ENCODE measurements at regions not wholly inside any gene's neighbourhood (a gene's known extent, or its start where the extent isn't known, plus 50 kb on each side); places are given as distances from the start of the nearest gene placed in this dataset.

DNA sequence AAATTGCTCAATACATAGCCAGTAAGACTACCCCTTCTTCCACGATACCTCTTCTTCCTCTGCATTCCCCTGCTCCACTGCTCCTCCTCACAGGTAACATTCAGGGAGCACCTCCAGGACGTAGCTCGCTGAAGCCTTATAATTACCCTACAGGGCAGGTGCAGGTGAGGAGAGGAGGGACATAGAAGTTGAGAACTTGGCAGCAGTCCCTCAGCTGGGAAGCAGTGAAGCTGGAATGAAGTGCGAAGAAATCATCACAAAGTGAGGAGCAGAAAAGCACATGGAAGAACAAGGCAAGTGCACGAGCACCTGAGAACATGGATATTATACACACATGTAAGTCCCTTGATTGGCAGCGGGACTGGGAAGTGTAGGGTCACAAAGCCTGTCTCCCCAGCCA is 118.2 kb downstream of the HSD17B3 start:
- DNase-seq (ENCODE audit: low spot score) = no peak

GRCh38 chr9:96178153-96178552 is 123.8 kb downstream of the HSD17B3 start:
- no peak for DNase-seq (ENCODE audit: low spot score)

GRCh38 chr9:96177719-96178028 is 124.3 kb downstream of the HSD17B3 start:
- no peak for DNase-seq (ENCODE audit: low spot score)

DNA sequence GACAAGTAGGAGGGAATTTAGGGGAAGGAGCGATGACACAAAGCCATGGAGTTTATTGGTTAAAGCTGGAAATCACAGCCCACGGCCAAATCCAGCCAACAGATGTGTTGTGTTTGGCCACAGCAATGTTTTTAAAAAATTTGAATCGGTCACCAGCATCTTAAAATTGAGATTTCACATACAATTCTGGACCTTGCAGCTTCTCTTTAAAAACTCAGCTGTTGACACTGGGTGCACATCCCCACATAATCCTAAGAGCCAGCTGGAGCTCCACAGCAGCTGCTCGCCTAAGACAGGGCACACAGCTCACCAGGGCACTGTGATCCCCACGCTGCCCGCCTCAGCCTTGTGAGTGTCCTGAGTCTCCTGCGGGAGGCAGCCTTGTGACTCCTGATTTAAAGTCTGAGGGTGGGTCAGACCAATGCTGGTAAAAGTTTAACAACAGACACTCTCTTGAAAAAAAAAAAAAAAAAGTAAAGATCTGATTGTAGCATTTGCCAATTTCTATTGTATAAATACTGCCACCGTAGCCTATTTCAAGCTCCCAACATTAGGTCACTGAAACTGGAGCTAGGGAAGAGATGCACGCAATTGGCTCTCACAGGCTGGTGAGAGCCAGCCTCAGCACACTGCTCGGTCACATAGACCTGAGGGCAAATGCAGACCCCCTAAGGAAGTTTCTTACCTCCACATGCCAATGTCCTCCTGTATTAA is 124.8 kb downstream of the HSD17B3 start:
- DNase-seq (ENCODE audit: low spot score) = no peak

DNA sequence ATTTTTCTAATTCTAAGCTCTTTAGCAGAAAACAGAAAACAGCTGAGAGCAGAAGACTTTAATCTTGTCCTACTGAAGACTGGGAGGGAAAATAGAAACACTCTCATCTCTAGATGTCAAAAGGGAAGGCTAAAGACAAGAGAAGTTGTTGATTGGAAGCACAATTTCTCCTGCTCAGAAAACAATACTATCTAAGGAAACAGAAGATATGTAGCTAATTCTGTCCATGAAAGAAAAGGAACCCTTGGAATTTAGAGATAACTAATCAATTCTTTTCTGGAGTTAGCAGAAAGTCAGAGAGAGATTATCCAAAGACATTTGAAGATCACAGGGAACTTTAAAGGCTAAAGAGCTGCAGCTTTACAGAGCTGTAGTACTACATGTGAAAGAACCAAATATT is 126.2 kb downstream of the HSD17B3 start:
- no peak for DNase-seq (ENCODE audit: low spot score)

GRCh38 chr9:96175001-96175400 is 127.0 kb downstream of the HSD17B3 start:
- DNase-seq (ENCODE audit: low spot score) = no peak

GRCh38 chr9:96174371-96174770 is 127.6 kb downstream of the HSD17B3 start:
- no peak for DNase-seq (ENCODE audit: low spot score)

GRCh38 chr9:96173640-96174039 is 128.3 kb downstream of the HSD17B3 start:
- DNase-seq (ENCODE audit: low spot score) = no peak

DNA sequence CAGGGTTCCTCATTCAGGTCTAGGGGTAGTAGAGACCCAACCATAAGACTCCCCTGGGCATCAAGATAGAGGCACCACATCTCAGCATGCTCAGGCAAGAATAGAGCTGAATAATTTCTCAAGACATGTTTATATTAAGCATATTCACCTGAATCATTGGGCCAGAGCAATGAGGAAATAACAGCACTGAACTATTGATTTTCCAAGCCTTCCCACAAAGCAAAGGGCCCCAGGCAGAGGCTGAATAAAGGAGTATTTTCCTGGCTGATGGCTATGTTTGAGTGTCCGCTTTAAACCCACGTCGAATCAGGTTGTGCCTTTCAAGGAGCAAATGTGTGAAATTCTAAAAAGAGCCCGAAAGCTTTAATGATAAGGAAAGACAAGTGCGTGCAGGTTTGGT is 129.2 kb downstream of the HSD17B3 start:
- no peak for DNase-seq (ENCODE audit: low spot score)

GRCh38 chr9:96171728-96172127 is 130.2 kb downstream of the HSD17B3 start:
- no peak for DNase-seq (ENCODE audit: low spot score)

DNA sequence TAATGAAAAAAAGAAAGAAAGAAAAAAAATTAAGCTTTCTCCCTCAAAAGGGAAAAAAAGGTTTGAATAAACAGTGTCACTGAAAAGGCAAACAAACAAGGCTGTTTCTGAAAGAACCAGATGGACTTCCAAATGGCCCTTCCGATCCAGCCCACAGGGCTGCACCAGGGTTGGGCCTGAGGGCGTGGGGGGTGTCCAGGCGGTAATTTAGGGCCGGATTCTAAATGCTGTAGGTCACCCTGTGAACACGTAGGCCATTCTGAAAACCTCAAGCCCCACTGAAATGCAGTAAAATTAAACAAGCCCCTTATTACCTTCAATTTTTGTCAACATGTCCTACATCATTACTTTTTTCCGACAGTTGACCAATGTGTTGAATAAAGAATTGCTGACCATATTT is 132.1 kb downstream of the HSD17B3 start:
- no peak for DNase-seq (ENCODE audit: low spot score)

DNA sequence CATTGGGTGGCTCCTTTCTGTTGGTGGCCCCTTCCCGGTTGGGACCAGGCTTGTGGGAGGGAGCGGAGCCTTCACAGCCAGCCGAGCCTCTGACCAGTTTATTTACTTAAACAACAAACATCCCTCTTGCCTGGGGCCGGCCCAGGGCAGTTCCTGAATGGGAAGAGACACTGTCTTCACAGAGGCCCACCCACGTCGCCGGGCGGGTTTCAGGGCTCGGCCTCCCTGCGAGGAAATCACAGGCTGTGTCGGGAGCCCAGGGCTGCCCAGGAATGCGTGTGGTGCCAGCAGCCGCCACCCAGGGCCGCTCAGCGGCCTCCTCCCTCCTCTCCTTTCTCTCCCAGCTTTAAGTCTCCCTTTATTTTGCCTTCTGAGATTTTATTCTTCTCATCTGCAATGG is 132.5 kb downstream of the HSD17B3 start:
- peak; percentile 43 for DNase-seq (ENCODE audit: low spot score)

- DNase-seq (ENCODE audit: low spot score) = no peak
Measured at GRCh38 chr9:96168882-96169281, 133.1 kb downstream of the HSD17B3 start.

- DNase-seq (ENCODE audit: low spot score) = no peak
Measured at GRCh38 chr9:96167011-96167410, 135.0 kb downstream of the HSD17B3 start.

DNA sequence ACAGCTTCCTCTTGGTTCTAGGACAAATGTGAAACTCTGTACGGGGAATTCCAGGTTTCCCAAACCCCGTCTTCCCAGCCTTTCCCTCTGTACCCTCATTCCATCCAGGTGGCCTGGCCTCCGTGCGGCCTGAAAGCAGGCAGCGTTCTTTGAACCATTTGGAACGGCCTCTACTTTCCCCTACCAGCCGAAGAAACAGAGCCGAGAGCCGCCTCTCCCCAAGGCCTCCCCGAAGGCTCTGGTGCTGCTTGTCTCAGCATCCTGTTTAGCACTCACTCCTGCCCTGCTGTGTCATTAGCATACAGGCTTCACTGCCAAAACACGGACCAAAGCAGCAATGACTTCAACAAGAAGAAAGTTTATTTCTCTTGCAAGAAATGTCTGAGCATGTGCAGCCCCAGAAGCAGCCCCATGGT is 137.7 kb downstream of the HSD17B3 start:
- no peak for DNase-seq (ENCODE audit: low spot score)

GRCh38 chr9:96163712-96164111 is 138.3 kb downstream of the HSD17B3 start:
- DNase-seq (ENCODE audit: low spot score) = no peak

DNA sequence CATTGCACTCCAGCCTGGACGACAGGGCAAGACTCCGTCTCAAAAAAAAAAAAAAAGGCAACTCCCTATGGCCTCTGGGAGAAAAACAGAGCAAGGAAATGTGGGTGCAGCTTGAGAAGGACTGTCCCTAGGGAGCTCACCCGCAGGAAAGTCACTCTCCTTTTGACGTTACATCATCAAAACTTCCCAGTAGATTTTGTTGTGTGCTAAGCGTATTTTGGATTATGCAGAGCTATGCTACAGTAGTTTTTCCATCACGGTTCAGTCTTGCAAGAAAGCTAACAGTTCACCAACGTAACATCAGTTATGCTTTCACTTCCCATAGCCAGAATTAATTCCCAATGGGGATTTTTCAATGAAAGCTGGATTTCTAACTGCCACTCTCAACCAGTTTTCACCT is 138.8 kb downstream of the HSD17B3 start:
- DNase-seq (ENCODE audit: low spot score) = no peak

DNA sequence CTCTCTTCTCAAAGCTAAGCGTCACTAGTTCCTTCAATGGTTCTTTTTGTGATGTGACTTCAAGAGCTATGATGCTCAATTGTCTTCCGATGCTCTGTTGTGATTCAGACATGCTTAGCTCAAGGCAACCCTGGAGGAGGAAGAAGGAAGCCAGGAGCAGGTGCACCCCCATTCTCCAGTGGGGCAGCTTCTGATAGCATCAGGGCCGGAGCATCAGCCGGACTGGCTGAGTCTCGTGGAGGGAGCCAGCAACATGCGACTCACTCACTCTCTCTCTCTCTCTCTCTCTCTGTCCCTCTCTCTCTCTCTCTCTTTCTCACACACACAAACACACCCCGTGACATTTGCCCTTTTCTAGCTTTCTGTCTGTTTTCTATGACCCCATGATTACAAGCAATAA is 140.2 kb downstream of the HSD17B3 start:
- DNase-seq (ENCODE audit: low spot score) = no peak

DNA sequence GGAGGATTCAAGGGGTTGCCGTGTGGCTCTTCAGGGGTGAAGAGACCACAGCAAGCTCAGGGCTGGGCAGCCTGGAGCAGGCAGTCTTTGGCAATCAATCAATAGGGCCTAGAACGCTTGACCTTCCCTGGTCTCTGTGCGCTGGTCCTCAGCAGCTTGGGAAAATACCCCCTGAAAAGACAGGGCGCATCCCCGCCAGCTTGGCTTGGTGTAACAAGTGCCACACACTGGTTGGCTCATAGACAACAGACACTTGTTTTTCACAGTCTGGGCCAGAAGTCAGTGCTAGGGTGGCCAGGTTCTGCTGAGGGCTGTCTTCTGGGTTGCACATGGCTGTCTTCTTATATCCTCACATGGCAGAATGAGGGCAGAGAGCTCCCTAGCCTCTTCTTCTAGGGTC is 141.1 kb downstream of the HSD17B3 start:
- DNase-seq (ENCODE audit: low spot score) = no peak

DNA sequence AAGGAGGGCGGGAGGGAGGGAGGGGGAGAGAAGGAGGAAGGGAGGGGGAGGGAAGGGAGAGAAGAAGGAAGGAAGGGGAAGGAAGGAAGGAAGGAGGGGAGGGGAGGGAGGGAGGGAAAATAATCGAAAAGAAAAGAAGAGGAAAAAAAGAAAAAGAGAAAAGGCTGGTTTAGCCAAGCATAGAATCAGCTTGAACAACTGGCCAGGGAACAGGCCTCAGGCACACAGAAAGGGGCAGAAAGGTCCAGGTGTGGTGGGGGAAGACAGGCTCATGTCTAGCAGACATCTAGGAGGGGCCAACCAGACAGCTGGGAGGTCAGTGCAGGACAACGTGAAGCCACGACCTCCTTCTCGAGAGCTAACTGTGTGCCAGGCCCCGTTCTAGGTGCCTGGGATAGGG is 141.8 kb downstream of the HSD17B3 start:
- no peak for DNase-seq (ENCODE audit: low spot score)

GRCh38 chr9:96159596-96159995 is 142.4 kb downstream of the HSD17B3 start:
- DNase-seq (ENCODE audit: low spot score) = no peak

- no peak for DNase-seq (ENCODE audit: low spot score)
Measured at GRCh38 chr9:96158909-96159575, 142.9 kb downstream of the HSD17B3 start.

DNA sequence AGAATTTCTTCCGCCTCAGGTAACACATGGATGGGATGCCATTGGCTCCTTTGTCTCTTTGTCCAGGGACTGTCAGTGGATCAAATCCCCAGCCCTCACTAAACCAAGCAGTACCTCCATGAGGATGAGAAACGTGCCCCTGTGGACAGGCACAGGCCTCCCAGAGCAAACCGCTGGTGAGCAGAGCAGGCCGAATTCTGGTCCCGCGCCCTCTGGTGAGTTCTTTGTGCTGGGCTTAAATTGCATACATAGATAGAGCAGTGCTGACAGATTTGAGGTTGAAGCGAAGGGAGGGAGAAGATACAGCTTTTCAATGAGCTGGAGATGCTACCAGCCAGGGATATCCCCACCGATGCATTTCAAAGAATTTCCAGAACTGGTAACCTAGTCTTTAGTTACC is 143.8 kb downstream of the HSD17B3 start:
- no peak for DNase-seq (ENCODE audit: low spot score)

DNA sequence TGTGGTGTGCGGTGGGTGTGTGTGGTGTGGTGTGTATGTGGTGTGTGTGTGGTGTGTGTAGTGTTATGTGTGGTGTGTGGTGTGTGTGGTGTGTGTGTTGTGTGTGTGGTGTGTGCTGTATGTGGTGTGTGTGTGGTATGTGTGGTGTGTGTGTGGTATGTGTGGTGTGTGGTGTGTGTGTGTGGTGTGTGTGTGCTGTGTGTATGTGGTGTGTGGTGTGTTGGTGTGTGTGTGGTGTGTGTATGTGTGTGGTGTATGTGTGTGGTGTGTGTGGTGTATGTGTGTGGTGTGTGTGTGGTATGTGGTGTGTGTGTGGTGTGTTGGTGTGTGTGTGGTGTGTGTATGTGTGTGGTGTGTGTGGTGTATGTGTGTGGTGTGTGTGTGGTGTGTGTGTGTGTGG is 144.3 kb downstream of the HSD17B3 start:
- DNase-seq (ENCODE audit: low spot score) = no peak
